22Rv1 (cell line): ENCODE measurements at regions not wholly inside any gene's neighbourhood (a gene's known extent, or its start where the extent isn't known, plus 50 kb on each side); places are given as distances from the start of the nearest gene placed in this dataset.

ENCODE experiments used
- H3K27ac ChIP-seq: fragments of 450-650 bp; 2 replicates; pipeline ENCODE4 v1.5.1; 2017
- ZFX ChIP-seq: fragments of 450-650 bp; IDR thresholded peaks from 2 replicates; pipeline ENCODE4 v1.6.1; 2017; ENCODE audit warnings: antibody characterized with exemption, borderline replicate concordance
- TF ChIP-seq, protein P1 (sequence below): fragments of 450-650 bp; IDR thresholded peaks from 2 replicates; pipeline ENCODE4 v1.5.1; 2017; ENCODE audit warnings: mild to moderate bottlenecking

DNA sequence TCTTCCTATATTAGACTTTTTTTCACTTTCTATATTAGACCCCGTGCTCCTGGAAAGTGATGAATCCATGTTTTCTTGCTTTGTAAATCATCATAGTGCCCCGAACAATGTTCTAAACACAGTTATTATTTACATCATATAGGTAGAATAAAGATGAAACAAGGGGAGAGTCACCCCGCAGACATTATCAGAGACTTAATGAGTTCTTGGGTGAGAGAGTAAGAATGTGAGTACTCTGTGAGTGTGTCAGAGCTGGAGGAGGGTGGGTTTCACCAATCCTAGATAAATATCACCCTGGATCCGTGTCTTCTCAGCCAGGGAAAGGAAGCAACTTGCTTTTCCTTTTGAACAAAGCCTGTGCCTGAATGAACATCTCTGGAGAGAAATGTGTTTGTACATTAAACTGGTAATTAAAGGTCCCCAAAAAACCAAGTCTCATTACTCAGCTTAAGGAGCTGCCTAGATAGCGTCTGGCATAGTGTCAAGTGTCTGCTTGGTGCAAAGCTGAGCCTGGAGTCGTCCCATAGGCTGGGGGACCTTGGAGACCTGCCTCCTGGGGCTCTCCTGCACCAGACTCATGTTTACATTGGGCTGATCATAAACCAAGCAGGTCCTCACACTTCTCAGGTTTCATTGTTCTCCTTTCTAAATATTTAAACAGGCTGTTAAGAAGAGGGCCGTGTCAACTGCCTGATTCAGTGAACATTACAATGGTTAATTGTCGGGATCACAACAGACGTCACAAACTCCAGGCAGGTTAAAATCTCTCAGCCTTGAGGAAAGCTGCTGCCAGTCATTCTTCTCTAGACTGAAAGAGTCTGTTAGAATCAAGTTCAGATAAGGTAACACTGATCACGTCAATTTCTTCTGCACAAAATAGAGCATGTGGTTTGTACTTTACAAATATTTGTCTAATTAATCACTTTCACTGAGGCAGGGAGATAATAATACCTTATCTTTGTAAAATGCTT, 179.7 kb upstream of the MYLIP start:
- H3K27ac ChIP-seq: peak overlapping the region; percentile 76
- no peak for TF ChIP-seq ZFX
- TF ChIP-seq, protein P1, sequence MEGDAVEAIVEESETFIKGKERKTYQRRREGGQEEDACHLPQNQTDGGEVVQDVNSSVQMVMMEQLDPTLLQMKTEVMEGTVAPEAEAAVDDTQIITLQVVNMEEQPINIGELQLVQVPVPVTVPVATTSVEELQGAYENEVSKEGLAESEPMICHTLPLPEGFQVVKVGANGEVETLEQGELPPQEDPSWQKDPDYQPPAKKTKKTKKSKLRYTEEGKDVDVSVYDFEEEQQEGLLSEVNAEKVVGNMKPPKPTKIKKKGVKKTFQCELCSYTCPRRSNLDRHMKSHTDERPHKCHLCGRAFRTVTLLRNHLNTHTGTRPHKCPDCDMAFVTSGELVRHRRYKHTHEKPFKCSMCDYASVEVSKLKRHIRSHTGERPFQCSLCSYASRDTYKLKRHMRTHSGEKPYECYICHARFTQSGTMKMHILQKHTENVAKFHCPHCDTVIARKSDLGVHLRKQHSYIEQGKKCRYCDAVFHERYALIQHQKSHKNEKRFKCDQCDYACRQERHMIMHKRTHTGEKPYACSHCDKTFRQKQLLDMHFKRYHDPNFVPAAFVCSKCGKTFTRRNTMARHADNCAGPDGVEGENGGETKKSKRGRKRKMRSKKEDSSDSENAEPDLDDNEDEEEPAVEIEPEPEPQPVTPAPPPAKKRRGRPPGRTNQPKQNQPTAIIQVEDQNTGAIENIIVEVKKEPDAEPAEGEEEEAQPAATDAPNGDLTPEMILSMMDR: no peak

DNA sequence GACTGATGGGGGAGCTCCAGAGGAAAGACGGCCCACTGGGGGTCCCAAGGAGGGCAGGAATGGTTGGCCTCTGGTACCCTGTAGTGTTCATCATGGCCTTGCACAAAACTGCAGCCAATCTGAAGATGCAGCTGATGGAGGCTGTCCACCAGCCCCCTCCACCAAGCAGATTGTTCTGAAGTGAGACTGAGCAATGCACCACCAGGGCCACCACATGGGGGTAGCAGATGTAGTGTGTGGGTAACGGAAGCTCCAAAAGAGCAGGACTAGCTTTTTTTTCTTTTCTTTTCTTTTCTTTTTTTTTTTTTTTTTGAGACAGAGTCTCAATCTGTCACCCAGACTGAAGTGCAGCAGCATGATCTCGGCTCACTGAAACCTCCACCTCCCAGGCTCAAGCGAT, 181.0 kb upstream of the MYLIP start:
- no peak overlapping the region for H3K27ac ChIP-seq

DNA sequence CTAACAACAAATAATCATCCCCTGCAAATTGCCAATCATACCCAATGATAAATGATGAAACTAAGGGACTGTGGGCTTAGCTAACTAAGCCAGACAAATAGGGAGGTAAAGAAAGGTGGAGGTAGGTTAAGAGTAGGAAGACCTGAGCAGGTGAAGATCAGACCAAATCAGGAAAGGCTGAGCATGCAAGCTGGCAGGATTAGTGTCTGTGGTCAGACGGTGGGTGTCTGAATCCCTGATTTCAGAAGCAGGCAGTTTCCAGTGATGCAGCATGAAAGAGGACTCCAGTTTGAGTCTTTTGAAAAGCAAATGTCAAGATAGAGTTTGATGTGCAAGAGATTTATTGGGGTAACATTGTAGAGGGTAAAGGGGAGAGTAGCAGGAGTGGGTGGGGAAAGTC, 181.4 kb upstream of the MYLIP start:
- H3K27ac ChIP-seq: no peak overlapping the region
- TF ChIP-seq, protein P1: no peak
- no peak for TF ChIP-seq ZFX

More for the DNA sequence above, 181.0 kb upstream of the MYLIP start:
- TF ChIP-seq, protein P1: no peak
- TF ChIP-seq ZFX: no peak

DNA sequence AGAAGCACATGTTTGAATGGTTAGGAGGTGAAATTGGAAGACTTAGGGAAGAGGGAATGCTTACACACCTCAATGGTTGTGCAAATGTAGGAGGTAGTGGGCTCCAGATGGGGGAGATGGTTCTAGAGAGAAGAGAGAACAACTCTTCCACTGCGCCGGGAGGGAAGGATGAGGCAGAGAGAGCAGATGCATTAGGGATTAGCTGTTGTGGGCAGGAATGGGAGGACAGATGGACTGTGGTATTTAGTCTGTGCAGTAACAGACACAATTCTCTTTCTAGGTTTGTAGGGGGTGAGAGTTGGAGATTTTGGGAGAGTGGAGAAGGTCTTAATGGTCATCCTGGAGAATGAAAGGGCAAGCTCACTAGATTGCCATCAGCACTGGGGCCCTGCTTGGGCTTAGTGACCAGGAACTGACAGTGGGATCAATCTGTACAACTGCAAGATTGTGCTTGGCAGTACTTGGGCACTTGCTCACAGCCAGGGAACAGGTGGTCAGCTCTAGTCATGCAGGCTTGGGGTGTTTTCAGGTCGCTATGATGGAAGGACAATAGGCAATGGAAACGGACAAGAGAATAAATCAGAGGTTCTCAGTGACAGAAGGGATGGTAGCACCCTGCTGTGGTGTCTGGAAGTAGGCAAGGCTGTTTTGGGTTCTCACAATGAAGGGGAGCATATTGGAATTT, 182.0 kb upstream of the MYLIP start:
- TF ChIP-seq, protein P1: no peak
- TF ChIP-seq ZFX: no peak

DNA sequence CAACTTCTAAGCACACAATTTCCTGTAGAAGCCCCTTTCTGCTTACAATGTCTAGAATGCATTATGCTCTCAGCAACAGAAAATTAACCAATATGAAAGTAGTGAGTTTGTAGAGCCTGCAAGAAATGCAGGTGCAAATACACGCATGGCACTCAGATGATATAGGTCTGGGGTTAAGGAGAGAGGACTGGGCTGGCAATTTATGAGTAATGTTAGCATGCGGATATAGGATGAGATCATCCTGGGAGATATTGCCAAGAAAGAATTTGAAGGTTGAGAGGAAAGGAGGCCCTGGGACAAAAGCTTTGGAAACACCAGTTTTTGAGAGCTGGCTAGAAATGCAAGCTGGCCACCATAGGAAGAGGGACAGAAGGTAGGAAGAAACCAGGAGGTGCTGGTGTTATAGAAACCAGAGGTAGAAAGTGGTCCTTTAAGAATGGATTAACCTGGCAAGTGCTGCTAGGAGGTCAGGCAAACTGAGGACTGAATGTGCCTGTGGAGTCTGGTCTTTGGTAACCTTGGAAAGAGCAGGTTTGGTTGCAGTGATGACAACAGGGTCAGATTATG, 183.2 kb upstream of the MYLIP start:
- no peak for TF ChIP-seq ZFX
- TF ChIP-seq, protein P1: no peak
- H3K27ac ChIP-seq: peak overlapping the region; percentile 12; the same call in 1 of the 2 replicates

More for the DNA sequence above, 182.0 kb upstream of the MYLIP start:
- H3K27ac ChIP-seq: no peak overlapping the region

DNA sequence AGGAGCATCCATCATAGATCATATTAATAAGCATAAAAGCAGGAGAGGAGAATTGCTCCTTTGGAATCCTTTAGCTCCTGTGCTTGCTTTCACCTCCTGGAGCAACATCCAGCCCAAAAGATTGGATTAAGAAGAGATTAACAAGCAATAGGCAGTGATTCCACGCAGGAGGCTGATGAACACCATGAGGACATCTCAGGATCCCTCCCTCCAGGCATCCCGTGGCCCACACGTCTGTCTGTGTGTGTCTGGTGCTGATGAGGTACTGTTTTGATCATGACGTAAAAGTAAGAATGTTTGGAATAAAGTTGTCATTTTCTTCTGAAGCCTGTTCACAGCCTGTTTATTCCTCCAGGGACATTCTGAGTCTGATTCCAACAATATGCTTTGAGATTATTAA, 185.5 kb upstream of the MYLIP start:
- H3K27ac ChIP-seq: no peak overlapping the region
- no peak for TF ChIP-seq ZFX
- TF ChIP-seq, protein P1: no peak
